ENCODE measurements at regions not wholly inside any gene's neighbourhood (a gene's known extent, or its start where the extent isn't known, plus 50 kb on each side); places are given as distances from the start of the nearest gene placed in this dataset.

GRCh38 chr11:28463826-28464225, 355.6 kb downstream of the METTL15 start:
- TF ChIP-seq POLR2AphosphoS5 (IDR thresholded peaks at IDR 0.05; ENCODE audit: low read depth, low read length), result no peak
- TF ChIP-seq POLR2A (IDR thresholded peaks at IDR 0.05; ENCODE audit: low read depth, low read length), result no peak
